GM23248 (cell line): ENCODE measurements at regions not wholly inside any gene's neighbourhood (a gene's known extent, or its start where the extent isn't known, plus 50 kb on each side); places are given as distances from the start of the nearest gene placed in this dataset.

ENCODE experiments used
- DNase-seq: peaks from one replicate; pipeline ENCODE4 v3.0.0-alpha.2; 2015
- H2AFZ ChIP-seq: fragments of 200-600 bp; sonication (generic); 2 replicates; pipeline ENCODE4 v1.6.1; 2016; ENCODE audit warnings: antibody characterized with exemption
- H3F3A ChIP-seq: fragments of 200-600 bp; sonication (generic); 2 replicates; pipeline ENCODE4 v1.6.1; 2016; ENCODE audit warnings: mild to moderate bottlenecking, antibody characterized with exemption, mixed run types; ENCODE audit not compliant: insufficient read depth
- H3K27ac ChIP-seq: fragments of 200-600 bp; sonication (generic); 2 replicates; pipeline ENCODE4 v1.5.1; 2016; ENCODE audit warnings: mild to moderate bottlenecking
- H3K27me3 ChIP-seq: fragments of 200-600 bp; sonication (generic); replicated peaks from 2 replicates; pipeline ENCODE4 v1.6.1; 2016; ENCODE audit warnings: mild to moderate bottlenecking; ENCODE audit not compliant: insufficient read depth
- H3K36me3 ChIP-seq: fragments of 200-600 bp; sonication (generic); 2 replicates; pipeline ENCODE4 v1.6.1; 2016; ENCODE audit warnings: low read depth, mild to moderate bottlenecking
- H3K4me1 ChIP-seq: fragments of 200-600 bp; sonication (generic); 2 replicates; pipeline ENCODE4 v1.6.1; 2016; ENCODE audit warnings: mild to moderate bottlenecking; ENCODE audit not compliant: insufficient read depth
- H3K4me2 ChIP-seq: fragments of 200-600 bp; sonication (generic); one replicate; pipeline ENCODE4 v1.6.1; 2016; ENCODE audit warnings: mild to moderate bottlenecking; ENCODE audit not compliant: unreplicated experiment
- H3K4me3 ChIP-seq: fragments of 200-600 bp; sonication (generic); 2 replicates; pipeline ENCODE4 v1.5.1; 2016; ENCODE audit warnings: mild to moderate bottlenecking
- H3K79me2 ChIP-seq: fragments of 200-600 bp; sonication (generic); 2 replicates; pipeline ENCODE4 v1.6.1; 2016; ENCODE audit warnings: mild to moderate bottlenecking; ENCODE audit not compliant: insufficient read depth
- H3K9ac ChIP-seq: fragments of 200-600 bp; sonication (generic); 2 replicates; pipeline ENCODE4 v1.6.1; 2016; ENCODE audit warnings: mild to moderate bottlenecking
- H3K9me2 ChIP-seq: fragments of 200-600 bp; sonication (generic); 2 replicates; pipeline ENCODE4 v1.6.1; 2016; ENCODE audit warnings: mixed run types, mild to moderate bottlenecking, moderate library complexity; ENCODE audit not compliant: insufficient read depth
- H3K9me3 ChIP-seq: fragments of 200-600 bp; sonication (generic); one replicate; pipeline ENCODE4 v1.6.1; 2017; ENCODE audit warnings: low read depth
- H4K20me1 ChIP-seq: fragments of 200-600 bp; sonication (generic); 2 replicates; pipeline ENCODE4 v1.6.0; 2016; ENCODE audit not compliant: insufficient read depth
- EZH2 ChIP-seq: fragments of 200-600 bp; sonication (generic); IDR thresholded peaks from 2 replicates; pipeline ENCODE4 v1.6.1; 2018; ENCODE audit warnings: antibody characterized with exemption, mild to moderate bottlenecking; ENCODE audit not compliant: insufficient read depth, poor library complexity, severe bottlenecking
- EZH2phosphoT487 ChIP-seq: fragments of 200-600 bp; sonication (generic); IDR thresholded peaks from 2 replicates; pipeline ENCODE4 v1.6.1; 2018; ENCODE audit warnings: antibody characterized with exemption, moderate library complexity, mild to moderate bottlenecking, low read depth; ENCODE audit not compliant: insufficient read depth
- WGBS, 2 experiments: methylation state at CpG; one replicate each; pipeline ENCODE4 v1.1.6; 2015 to 2017; ENCODE audit warnings: low lambda C conversion rate in 2 of 2, low coverage in 1 of 2; ENCODE audit errors: missing lambda C conversion rate in 2 of 2; 5-methylcytosine and 5-hydroxymethylcytosine counted together
- in situ Hi-C: fragments of 300-500 bp; cut with MboI; formaldehyde crosslinking; loops from 2 replicates; pipeline ENCODE4 v1.15.0; 2020

DNA sequence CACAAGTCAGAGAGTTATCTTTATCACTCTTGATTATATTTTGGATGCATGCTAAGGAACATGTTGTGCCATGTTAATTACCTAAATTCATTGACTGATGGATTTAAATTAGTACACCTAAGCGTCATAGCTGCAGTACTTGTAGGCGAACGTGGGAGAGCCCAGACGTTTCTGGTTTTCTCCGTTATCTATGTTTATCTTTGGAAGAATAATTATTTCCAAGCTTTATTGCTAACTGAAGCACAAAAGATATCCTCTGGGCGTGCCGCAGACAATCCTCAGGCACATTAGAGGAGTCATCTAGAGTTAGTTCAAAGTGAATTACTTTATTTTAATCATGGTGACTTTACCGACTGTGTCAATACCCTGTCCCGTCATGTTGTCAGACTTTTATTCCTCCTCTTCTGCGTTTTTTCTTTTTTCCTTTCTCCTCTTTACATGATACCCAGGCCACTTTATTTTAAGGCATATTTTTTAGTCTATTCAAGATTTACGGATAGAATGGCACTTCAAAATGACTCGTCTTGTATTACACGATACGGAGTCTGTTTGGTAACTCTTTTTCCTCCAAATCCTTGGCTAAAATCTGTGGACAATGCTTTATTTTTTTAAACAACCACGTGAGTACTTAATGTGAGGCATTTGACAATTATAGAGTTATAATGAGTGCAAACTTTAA, 632.0 kb upstream of the TENM3 start:
- DNase-seq, result no peak

GRCh38 chr4:181611946-181612600, 631.1 kb upstream of the TENM3 start:
- Histone ChIP-seq H3K4me1 (no peaks in the 10 kb centered on the region), H3K36me3 (no peaks in the 10 kb centered on the region), H2AFZ (no peak overlapping the region), H3K9me3 (no peaks in the 10 kb centered on the region), H3F3A (no peaks in the 10 kb centered on the region), H3K9me2 (no peaks in the 10 kb centered on the region), H4K20me1 (no peaks in the 10 kb centered on the region), H3K4me2 (no peak overlapping the region), H3K9ac (no peak overlapping the region), H3K79me2 (no peaks in the 10 kb centered on the region), H3K4me3 (no peak overlapping the region), H3K27me3 (no peaks in the 10 kb centered on the region), H3K27ac (no peak overlapping the region)
- in situ Hi-C loops, result no loop called here
- no peak for DNase-seq
- TF ChIP-seq EZH2, result no peak
- TF ChIP-seq EZH2phosphoT487, result no peak
- 4 to 5% methylated on average over 8 of the region's 8 CpGs for WGBS, 2 experiments

More for the DNA sequence above, 632.0 kb upstream of the TENM3 start:
- Histone ChIP-seq H2AFZ (no peak overlapping the region), H3K9me3 (no peaks in the 10 kb centered on the region), H3K4me3 (no peak overlapping the region), H3K9ac (no peak overlapping the region), H3K9me2 (no peaks in the 10 kb centered on the region), H3K27me3 (no peaks in the 10 kb centered on the region), H3F3A (no peaks in the 10 kb centered on the region), H3K27ac (no peak overlapping the region), H3K79me2 (no peaks in the 10 kb centered on the region), H3K36me3 (no peaks in the 10 kb centered on the region), H4K20me1 (no peaks in the 10 kb centered on the region), H3K4me1 (no peaks in the 10 kb centered on the region), H3K4me2 (no peak overlapping the region)
- TF ChIP-seq EZH2phosphoT487 (no peak), EZH2 (no peak)
- WGBS, 2 experiments, result 27 to 28% methylated on average over 15 of the region's 15 CpGs
- in situ Hi-C loops, result no loop called here

GRCh38 chr4:181613200-181613599, 630.0 kb upstream of the TENM3 start:
- no peak for DNase-seq
- no peaks in the 10 kb centered on the region for H3K79me2 ChIP-seq
- H3F3A ChIP-seq, result no peaks in the 10 kb centered on the region
- H3K27me3 ChIP-seq, result no peaks in the 10 kb centered on the region
- H3K36me3 ChIP-seq, result no peaks in the 10 kb centered on the region
- H3K9me2 ChIP-seq, result no peaks in the 10 kb centered on the region
- H3K4me1 ChIP-seq, result no peaks in the 10 kb centered on the region
- H3K4me3 ChIP-seq, result no peak overlapping the region
- 15 to 24% methylated on average over 6 of the region's 6 CpGs for WGBS, 2 experiments
- in situ Hi-C loops, result no loop called here
- H2AFZ ChIP-seq, result no peak overlapping the region
- TF ChIP-seq EZH2 (no peak), EZH2phosphoT487 (no peak)
- no peaks in the 10 kb centered on the region for H3K9me3 ChIP-seq
- H3K27ac ChIP-seq, result no peak overlapping the region
- no peak overlapping the region for H3K9ac ChIP-seq
- H3K4me2 ChIP-seq, result no peak overlapping the region
- no peaks in the 10 kb centered on the region for H4K20me1 ChIP-seq

GRCh38 chr4:181618038-181618618, 625.1 kb upstream of the TENM3 start:
- H3K79me2 ChIP-seq, result no peaks in the 10 kb centered on the region
- H3K9me2 ChIP-seq, result no peaks in the 10 kb centered on the region
- no peak for TF ChIP-seq EZH2phosphoT487
- no peak for TF ChIP-seq EZH2
- H3K9me3 ChIP-seq, result no peaks in the 10 kb centered on the region
- no peaks in the 10 kb centered on the region for H3K27me3 ChIP-seq
- H3F3A ChIP-seq, result no peaks in the 10 kb centered on the region
- H4K20me1 ChIP-seq, result no peaks in the 10 kb centered on the region
- H2AFZ ChIP-seq, result no peak overlapping the region
- no peaks in the 10 kb centered on the region for H3K36me3 ChIP-seq
- no peak overlapping the region for H3K4me3 ChIP-seq
- in situ Hi-C loops, result no loop called here
- no peak for DNase-seq
- no peak overlapping the region for H3K9ac ChIP-seq
- H3K4me1 ChIP-seq, result no peaks in the 10 kb centered on the region
- no peak overlapping the region for H3K27ac ChIP-seq
- H3K4me2 ChIP-seq, result no peak overlapping the region
- 33 to 52% methylated on average over 6 of the region's 6 CpGs for WGBS, 2 experiments
